Astrocyte (in vitro differentiated cells and primary cell): ENCODE measurements at regions not wholly inside any gene's neighbourhood (a gene's known extent, or its start where the extent isn't known, plus 50 kb on each side); places are given as distances from the start of the nearest gene placed in this dataset.

ENCODE experiments used
- DNase-seq: peaks from one replicate; pipeline ENCODE4 v3.0.0-alpha.2; 2010; ENCODE audit warnings: low read depth
- FAIRE-seq: peaks from 2 replicates; lab custom pipeline; 2011; peaks lifted over from hg19 to GRCh38; lab: Jason Lieb, UNC
- H2AFZ ChIP-seq: 2 replicates; pipeline ENCODE4 v1.6.0; 2012; ENCODE audit warnings: low read depth, low read length, inconsistent platforms
- H3K27ac ChIP-seq: 2 replicates; pipeline ENCODE4 v1.5.1; 2011; ENCODE audit warnings: low read depth, low read length, inconsistent platforms
- H3K27me3 ChIP-seq: 2 replicates; pipeline ENCODE4 v1.6.0; 2011; ENCODE audit warnings: low read length, inconsistent platforms; ENCODE audit not compliant: insufficient read depth
- H3K36me3 ChIP-seq: 2 replicates; pipeline ENCODE4 v1.5.1; 2011; ENCODE audit warnings: low read length, inconsistent platforms; ENCODE audit not compliant: insufficient read depth
- H3K4me1 ChIP-seq: 2 replicates; pipeline ENCODE4 v1.5.1; 2011; ENCODE audit warnings: low read length, inconsistent platforms; ENCODE audit not compliant: insufficient read depth
- H3K4me2 ChIP-seq: 2 replicates; pipeline ENCODE4 v1.6.0; 2012; ENCODE audit warnings: low read length, inconsistent platforms
- H3K4me3 ChIP-seq: 2 replicates; pipeline ENCODE4 v1.5.1; 2011; ENCODE audit warnings: low read depth, mild to moderate bottlenecking, low read length, inconsistent platforms; ENCODE audit not compliant: insufficient read depth
- H3K79me2 ChIP-seq: 2 replicates; pipeline ENCODE4 v1.6.0; 2012; ENCODE audit warnings: mild to moderate bottlenecking, low read length, inconsistent platforms; ENCODE audit not compliant: insufficient read depth
- H3K9ac ChIP-seq: 2 replicates; pipeline ENCODE4 v1.6.0; 2012; ENCODE audit warnings: mild to moderate bottlenecking, low read length, inconsistent platforms
- H3K9me3 ChIP-seq: 2 replicates; pipeline ENCODE4 v1.5.1; 2012; ENCODE audit warnings: low read depth, mild to moderate bottlenecking, low read length, inconsistent platforms; ENCODE audit not compliant: insufficient read depth
- H4K20me1 ChIP-seq: 2 replicates; pipeline ENCODE4 v1.6.0; 2012; ENCODE audit warnings: low read length, inconsistent platforms; ENCODE audit not compliant: insufficient read depth
- H3K27ac Mint-ChIP-seq: one replicate; pipeline ENCODE4 v1.8.0; 2021; ENCODE audit warnings: mild to moderate bottlenecking, mixed read lengths; ENCODE audit not compliant: unreplicated experiment
- H3K27me3 Mint-ChIP-seq: one replicate; pipeline ENCODE4 v1.8.0; 2021; ENCODE audit warnings: low read depth, mixed read lengths; ENCODE audit not compliant: unreplicated experiment
- H3K36me3 Mint-ChIP-seq: one replicate; pipeline ENCODE4 v1.8.0; 2021; ENCODE audit warnings: low read depth, mixed read lengths; ENCODE audit not compliant: unreplicated experiment
- H3K4me1 Mint-ChIP-seq: one replicate; pipeline ENCODE4 v1.8.0; 2021; ENCODE audit warnings: low read depth, mixed read lengths; ENCODE audit not compliant: unreplicated experiment
- H3K4me3 Mint-ChIP-seq: one replicate; pipeline ENCODE4 v1.8.0; 2021; ENCODE audit warnings: mild to moderate bottlenecking, moderate library complexity, mixed read lengths; ENCODE audit not compliant: unreplicated experiment
- H3K9me3 Mint-ChIP-seq: one replicate; pipeline ENCODE4 v1.8.0; 2021; ENCODE audit warnings: mild to moderate bottlenecking, mixed read lengths; ENCODE audit not compliant: unreplicated experiment
- CTCF ChIP-seq: IDR thresholded peaks from 2 replicates; pipeline ENCODE4 v1.5.1; 2011; ENCODE audit warnings: low read depth, mild to moderate bottlenecking, inconsistent platforms, low read length, moderate library complexity; ENCODE audit not compliant: insufficient read depth
- EZH2 ChIP-seq: IDR thresholded peaks from 2 replicates; pipeline ENCODE4 v1.6.1; 2012; ENCODE audit warnings: mild to moderate bottlenecking, low read length, inconsistent platforms; ENCODE audit not compliant: insufficient read depth

GRCh38 chr5:40446910-40447309 is 232.8 kb upstream of the PTGER4 start:
- H2AFZ ChIP-seq, result no peak overlapping the region
- Mint-ChIP-seq H3K27ac (no peak overlapping the region), H3K9me3 (peaks cover 12% of the 10 kb centered on the region), H3K4me1 (peaks cover 11% of the 10 kb centered on the region), H3K36me3 (no peaks in the 10 kb centered on the region), H3K4me3 (no peak overlapping the region), H3K27me3 (no peaks in the 10 kb centered on the region)
- peak; percentile 51 for DNase-seq
- FAIRE-seq, result peak; percentile 64
- peak overlapping the region; percentile 67 for H3K27ac ChIP-seq
- H3K4me1 ChIP-seq, result no peaks in the 10 kb centered on the region
- H3K27me3 ChIP-seq, result no peaks in the 10 kb centered on the region
- no peaks in the 10 kb centered on the region for H3K79me2 ChIP-seq
- no peak overlapping the region for H3K9ac ChIP-seq
- no peaks in the 10 kb centered on the region for H3K36me3 ChIP-seq
- H3K9me3 ChIP-seq, result no peaks in the 10 kb centered on the region
- no peak overlapping the region for H3K4me2 ChIP-seq
- H4K20me1 ChIP-seq, result no peaks in the 10 kb centered on the region
- H3K4me3 ChIP-seq, result no peak overlapping the region
- no peak for TF ChIP-seq EZH2
- no peak for TF ChIP-seq CTCF

- no peak overlapping the region for H3K9ac ChIP-seq
- H2AFZ ChIP-seq, result no peak overlapping the region
- no peaks in the 10 kb centered on the region for H3K27me3 ChIP-seq
- DNase-seq, result peak; percentile 17
- no peak for TF ChIP-seq CTCF
- no peak for TF ChIP-seq EZH2
- no peaks in the 10 kb centered on the region for H4K20me1 ChIP-seq
- H3K9me3 ChIP-seq, result no peaks in the 10 kb centered on the region
- H3K27ac ChIP-seq, result no peak overlapping the region
- H3K4me3 Mint-ChIP-seq, result no peak overlapping the region
- no peaks in the 10 kb centered on the region for H3K27me3 Mint-ChIP-seq
- peak overlapping the region; percentile 79 for H3K27ac Mint-ChIP-seq
- no peak overlapping the region for H3K4me3 ChIP-seq
- H3K9me3 Mint-ChIP-seq, result peaks cover 6% of the 10 kb centered on the region
- FAIRE-seq, result no peak
- no peaks in the 10 kb centered on the region for H3K36me3 ChIP-seq
- H3K4me1 Mint-ChIP-seq, result peaks cover 17% of the 10 kb centered on the region
- no peaks in the 10 kb centered on the region for H3K79me2 ChIP-seq
- no peaks in the 10 kb centered on the region for H3K36me3 Mint-ChIP-seq
- no peak overlapping the region for H3K4me2 ChIP-seq
- peaks cover 6% of the 10 kb centered on the region for H3K4me1 ChIP-seq
Observed at GRCh38 chr5:40442346-40442745, 237.4 kb upstream of the PTGER4 start.

- Histone ChIP-seq H3K27me3 (no peaks in the 10 kb centered on the region), H3K9me3 (no peaks in the 10 kb centered on the region), H3K79me2 (no peaks in the 10 kb centered on the region), H3K36me3 (no peaks in the 10 kb centered on the region), H3K4me1 (peaks cover 9% of the 10 kb centered on the region), H4K20me1 (no peaks in the 10 kb centered on the region), H3K4me2 (no peak overlapping the region), H3K4me3 (no peak overlapping the region), H3K27ac (no peak overlapping the region), H3K9ac (no peak overlapping the region), H2AFZ (no peak overlapping the region)
- no peaks in the 10 kb centered on the region for H3K36me3 Mint-ChIP-seq
- no peak for TF ChIP-seq EZH2
- TF ChIP-seq CTCF, result no peak
- FAIRE-seq (no peak), DNase-seq (no peak)
- peaks cover 4% of the 10 kb centered on the region for H3K9me3 Mint-ChIP-seq
- no peak overlapping the region for H3K4me3 Mint-ChIP-seq
- H3K4me1 Mint-ChIP-seq, result peaks cover 15% of the 10 kb centered on the region
- H3K27ac Mint-ChIP-seq, result peak overlapping the region; percentile 79
- no peaks in the 10 kb centered on the region for H3K27me3 Mint-ChIP-seq
Observed at GRCh38 chr5:40441733-40442132, 238.0 kb upstream of the PTGER4 start.
